HuH-7.5 (cell line): ENCODE measurements at regions not wholly inside any gene's neighbourhood (a gene's known extent, or its start where the extent isn't known, plus 50 kb on each side); places are given as distances from the start of the nearest gene placed in this dataset.
A peak's percentile ranks its signal among the peaks of the same experiment; 100 is the strongest.

Experiments used
- DNase-seq: peaks from one replicate; pipeline ENCODE4 v3.0.0; 2011; ENCODE audit warnings: low spot score

- DNase-seq = no peak
Observed at GRCh38 chr16:61596655-61597054, 439.6 kb downstream of the CDH8 start.

GRCh38 chr16:61595605-61596004 is 440.6 kb downstream of the CDH8 start:
- DNase-seq = peak; percentile 3

GRCh38 chr16:61590577-61590976 is 445.7 kb downstream of the CDH8 start:
- DNase-seq = no peak

GRCh38 chr16:61587526-61587925 is 448.7 kb downstream of the CDH8 start:
- no peak for DNase-seq

- no peak for DNase-seq
Observed at GRCh38 chr16:61581417-61582046, 454.7 kb downstream of the CDH8 start.

- DNase-seq = no peak
Observed at GRCh38 chr16:61580579-61580978, 455.7 kb downstream of the CDH8 start.

GRCh38 chr16:61579195-61579594 is 457.0 kb downstream of the CDH8 start:
- DNase-seq = no peak

- no peak for DNase-seq
Observed at GRCh38 chr16:61576476-61576875, 459.8 kb downstream of the CDH8 start.

GRCh38 chr16:61575617-61576016 is 460.6 kb downstream of the CDH8 start:
- DNase-seq = no peak

GRCh38 chr16:61569028-61569427 is 467.2 kb downstream of the CDH8 start:
- no peak for DNase-seq

- DNase-seq = no peak
Observed at GRCh38 chr16:61564716-61565115, 471.5 kb downstream of the CDH8 start.

- DNase-seq = no peak
Observed at GRCh38 chr16:61555718-61556441, 480.4 kb downstream of the CDH8 start.

GRCh38 chr16:61549327-61549726 is 486.9 kb downstream of the CDH8 start:
- no peak for DNase-seq

- DNase-seq = no peak
Observed at GRCh38 chr16:61547626-61548025, 488.6 kb downstream of the CDH8 start.

- DNase-seq = no peak
Observed at GRCh38 chr16:61544165-61544564, 492.1 kb downstream of the CDH8 start.

- no peak for DNase-seq
Observed at GRCh38 chr16:61540216-61540615, 496.0 kb downstream of the CDH8 start.

GRCh38 chr16:61530697-61531096 is 505.5 kb downstream of the CDH8 start:
- no peak for DNase-seq

- DNase-seq = no peak
Observed at GRCh38 chr16:61500851-61501250, 535.4 kb downstream of the CDH8 start.

- no peak for DNase-seq
Observed at GRCh38 chr16:61480250-61480649, 556.0 kb downstream of the CDH8 start.

GRCh38 chr16:61471737-61472136 is 564.5 kb downstream of the CDH8 start:
- no peak for DNase-seq

GRCh38 chr16:61471023-61471422 is 565.2 kb downstream of the CDH8 start:
- no peak for DNase-seq

GRCh38 chr16:61465285-61465684 is 571.0 kb downstream of the CDH8 start:
- DNase-seq = no peak

GRCh38 chr16:61460020-61460419 is 576.2 kb downstream of the CDH8 start:
- DNase-seq = no peak

GRCh38 chr16:61435346-61435745 is 600.9 kb downstream of the CDH8 start:
- no peak for DNase-seq
